Stimulated activated CD4-positive, alpha-beta T cell treated with anti-CD3 and anti-CD28 coated beads, TNF-alpha, amount 100 ng/mL, for 4 hours (primary cell): ENCODE measurements at regions not wholly inside any gene's neighbourhood (a gene's known extent, or its start where the extent isn't known, plus 50 kb on each side); places are given as distances from the start of the nearest gene placed in this dataset.

Experiments
- DNase-seq, 3 experiments: peaks; one replicate each; pipeline ENCODE4 v3.0.0-alpha.2; 2020; ENCODE audit warnings: low read depth in 3 of 3

DNA sequence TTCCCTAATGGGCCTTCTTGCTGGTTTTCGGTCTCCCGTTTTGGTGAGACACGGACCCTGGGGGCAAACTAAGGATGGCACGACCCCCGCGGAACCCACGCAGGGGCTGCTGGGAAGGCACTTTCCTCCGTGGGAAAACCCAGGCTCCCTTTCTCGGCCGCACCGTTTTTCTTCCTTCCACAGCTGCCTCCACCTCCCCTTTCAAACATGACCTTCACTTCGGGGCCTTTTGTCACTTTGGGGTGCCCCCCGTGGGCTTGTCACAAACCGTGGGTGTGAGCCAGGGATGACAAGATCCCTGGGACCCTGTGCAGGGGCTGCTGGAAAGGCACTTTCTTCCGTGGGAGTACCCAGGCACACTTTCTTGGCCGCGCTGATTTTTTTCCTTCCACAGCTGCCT, 268.7 kb downstream of the ALG10 start:
- no peak for DNase-seq

DNA sequence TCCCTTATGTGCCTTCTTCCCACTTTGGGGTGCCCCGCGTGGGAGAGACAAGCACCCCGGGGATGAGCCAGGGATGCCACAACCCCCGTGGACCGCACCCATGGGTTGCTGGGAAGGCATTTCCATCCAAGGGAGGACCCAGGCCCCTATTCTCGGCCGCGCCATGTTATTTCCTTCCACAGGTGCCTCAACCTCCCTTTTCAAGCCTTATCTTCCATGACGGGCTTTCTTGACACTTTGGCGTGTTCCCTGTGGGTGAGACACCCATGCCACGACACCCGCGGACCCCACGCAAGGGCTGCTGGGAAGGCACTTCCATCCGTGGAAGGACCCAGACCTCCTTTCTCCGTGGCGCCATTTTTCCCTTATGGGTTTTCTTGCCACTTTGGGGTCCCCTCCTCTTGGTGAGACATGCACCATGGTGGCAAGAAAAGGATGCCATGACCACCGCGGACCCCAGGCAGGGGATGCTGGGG, 269.2 kb downstream of the ALG10 start:
- no peak for DNase-seq

DNA sequence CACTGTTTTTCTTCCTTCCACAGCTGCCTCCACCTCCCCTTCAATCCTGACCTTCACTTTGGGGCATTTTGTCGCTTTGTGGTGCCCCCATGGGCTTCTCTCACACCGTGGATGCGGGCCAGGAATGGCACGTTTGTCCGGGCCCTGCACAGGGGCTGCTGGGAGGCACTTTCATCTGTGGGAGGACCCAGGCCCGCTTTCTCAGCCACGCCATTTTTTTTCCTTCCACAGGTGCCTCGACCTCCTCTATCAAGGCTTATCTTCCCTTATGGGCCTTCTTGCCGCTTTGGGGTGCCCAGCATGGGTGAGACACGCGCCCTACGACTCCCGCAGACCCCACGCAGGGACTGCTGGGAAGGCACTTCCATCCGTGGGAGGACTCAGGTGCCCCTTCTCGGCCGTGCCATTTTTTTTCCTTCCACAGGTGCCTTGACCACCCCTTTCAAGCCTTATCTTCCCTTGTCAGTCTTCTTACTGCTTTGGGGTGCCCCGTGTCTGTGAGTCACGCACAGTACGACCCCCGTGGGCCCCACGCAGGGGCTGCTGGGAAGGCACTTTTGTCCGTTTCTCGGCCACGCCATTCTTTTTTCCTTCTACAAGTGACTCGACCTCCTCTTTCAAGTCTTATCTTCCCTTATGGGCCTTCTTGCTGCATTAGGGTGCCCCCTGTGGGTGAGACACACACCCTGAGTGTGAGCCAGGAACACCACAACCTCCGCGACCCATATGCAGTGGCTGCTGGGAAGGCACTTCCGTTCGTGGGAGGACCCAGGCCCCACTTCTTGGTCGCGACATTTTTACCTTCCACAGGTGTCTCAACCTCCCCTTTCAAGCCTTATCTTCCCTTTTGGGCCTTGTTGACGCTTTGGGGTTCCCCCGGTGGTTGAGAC, 270.7 kb downstream of the ALG10 start:
- DNase-seq: no peak

DNA sequence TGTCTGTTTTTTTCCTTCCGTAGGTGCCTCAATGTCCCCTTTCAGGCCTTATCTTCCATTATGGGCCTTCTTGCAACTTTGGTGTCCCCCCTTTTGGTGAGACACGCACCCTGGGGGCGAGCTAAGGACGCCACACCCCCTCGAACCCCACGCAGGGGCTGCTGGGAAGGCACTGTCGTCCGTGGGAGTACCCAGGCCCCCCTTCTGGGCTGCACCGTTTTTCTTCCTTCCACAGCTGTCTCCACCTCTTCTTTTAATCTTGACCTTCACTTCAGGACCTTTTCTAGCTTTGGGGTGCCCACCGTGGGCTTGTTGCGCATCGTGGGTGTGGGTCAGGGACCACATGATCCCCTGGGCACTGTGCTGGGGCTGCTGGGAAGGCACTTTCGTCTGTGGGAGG, 271.8 kb downstream of the ALG10 start:
- no peak for DNase-seq

DNA sequence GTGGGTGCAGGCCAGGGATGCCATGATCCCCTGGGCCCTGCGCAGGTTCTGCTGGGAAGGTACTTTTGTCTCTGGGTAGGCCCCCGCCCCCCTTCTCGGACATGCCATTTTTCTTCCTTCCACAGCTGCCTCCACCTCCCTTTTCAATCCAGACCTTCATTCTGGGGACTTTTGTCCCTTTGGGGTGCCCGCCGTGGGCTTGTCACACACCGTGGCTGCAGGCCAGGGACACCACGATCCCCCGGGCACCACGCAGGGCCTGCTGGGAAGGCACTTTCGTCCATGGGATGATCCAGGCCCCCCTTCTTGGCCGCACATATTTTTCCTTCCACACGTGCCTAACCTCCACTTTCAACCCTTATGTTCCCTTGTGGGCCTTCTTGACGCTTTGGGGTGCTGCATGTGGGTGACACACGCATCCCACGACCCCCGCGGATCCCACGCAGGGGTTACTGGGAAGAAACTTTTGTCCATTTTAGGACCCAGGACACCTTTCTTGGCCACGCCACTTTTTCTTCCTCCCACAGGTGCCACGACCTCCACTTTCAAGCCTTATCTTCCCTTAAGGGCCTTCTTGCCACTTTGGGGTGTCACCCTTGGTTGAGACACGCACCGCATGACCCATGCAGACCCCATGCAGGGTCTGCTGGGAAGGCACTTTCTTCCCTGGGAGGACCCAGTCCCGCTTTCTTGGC, 272.5 kb downstream of the ALG10 start:
- DNase-seq: no peak

DNA sequence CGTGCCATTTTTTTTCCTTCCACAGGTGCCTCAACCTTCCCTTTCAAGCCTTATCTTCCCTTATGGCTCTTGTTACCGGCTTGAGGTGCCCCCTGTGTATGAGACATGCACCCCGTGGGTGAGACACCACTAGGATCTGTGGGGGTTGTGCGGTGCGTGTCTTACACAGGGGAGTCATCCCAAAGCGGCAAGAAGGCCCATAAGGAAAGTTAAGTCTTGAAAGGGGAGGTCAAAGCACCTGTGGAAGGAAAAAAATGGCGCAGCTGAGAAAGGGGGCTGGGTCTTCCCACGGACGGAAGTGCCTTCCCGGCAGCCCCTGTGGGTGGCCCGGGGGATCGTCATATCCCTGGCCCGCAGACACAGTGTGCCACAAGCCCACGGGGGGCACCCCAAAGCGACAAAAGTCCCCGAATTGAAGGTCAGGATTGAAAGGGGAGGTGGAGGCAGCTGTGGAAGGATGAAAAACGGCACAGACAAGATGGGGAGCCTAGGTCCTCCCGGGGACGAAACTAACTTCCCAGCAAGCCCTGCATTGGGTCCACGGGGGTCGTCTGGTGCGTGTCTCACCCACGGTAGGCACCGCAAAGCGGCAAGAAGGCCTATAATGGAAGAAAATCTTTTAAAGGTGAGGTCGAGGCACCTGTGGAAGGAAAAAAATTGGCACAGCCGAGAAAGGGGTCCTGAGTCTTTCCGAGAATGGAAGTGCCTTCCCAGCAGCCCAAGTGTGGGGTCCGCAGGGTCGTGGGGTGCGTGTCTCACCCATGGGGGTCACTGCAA, 273.3 kb downstream of the ALG10 start:
- no peak for DNase-seq

DNA sequence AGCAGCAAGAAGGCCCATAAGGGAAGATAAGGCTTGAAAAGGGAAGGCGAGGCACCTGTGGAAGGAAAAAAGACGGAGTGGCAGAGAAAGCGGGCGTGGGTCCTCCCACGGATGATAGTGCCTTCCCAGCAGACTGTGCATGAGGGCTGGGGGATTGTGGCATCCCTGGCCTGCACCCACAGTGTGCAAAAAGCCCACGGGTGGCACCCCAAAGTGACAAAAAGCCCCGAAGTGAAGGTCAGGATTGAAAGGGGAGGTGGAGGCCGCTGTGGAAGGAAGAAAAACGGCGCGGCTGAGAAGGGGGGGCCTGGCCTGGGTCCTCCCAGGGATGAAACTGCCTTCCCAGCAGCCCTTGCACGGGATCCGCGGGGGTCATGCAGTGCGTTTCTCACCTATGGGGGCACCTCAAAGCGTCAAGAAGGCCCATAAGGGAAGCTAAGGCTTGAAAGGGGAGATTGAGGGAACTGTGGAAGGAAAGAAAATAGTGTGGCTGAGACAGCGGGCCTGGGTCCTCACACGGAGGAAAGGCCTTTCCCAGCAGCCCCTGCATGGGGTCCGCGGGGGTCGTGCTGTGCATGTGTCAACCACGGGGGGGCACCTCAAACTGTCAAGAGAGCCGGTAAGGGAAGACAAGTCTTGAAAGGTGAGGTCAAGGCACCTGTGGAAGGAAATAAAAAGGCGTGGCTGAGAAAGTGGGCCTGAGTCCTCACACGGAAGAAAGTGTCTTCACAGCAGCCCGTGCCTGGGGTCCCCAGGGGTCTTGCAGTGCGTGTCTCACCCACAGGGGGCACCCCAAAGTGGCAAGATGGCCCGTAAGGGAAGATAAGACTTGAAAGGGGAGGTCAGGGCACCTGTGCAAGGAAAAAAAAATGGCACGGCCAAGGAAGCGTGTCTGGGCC, 274.1 kb downstream of the ALG10 start:
- no peak for DNase-seq

DNA sequence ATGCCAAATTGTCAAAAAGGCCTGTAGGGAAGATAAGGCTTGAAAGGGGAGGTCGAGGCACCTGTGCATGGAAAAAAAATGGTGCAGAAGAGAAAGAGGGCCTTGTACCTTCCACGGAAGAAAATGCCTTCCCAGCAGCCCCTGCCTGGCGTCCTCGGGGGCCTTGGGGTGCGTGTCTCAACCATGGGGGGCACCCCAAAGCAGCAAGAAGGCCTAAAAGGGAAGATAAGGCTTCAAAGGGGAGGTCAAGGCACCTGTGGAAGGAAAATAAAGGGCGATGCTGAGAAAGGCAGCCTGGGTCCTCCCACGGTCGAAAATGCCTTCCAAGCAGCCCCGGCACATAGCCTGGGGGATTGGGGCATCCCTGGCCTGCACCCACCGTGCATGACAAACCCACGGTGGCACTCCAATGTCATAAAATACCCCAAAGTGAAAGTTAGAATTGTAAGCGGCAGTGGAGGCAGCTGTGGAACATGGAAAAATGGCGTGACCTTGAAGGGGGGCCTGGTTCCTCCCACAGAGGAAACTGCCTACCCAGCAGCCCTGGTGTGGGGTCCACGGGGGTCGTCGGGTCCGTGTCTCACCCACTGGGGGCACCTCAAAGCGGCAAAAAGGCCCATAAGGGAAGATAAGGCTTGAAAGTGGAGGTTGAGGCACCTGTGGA, 275.0 kb downstream of the ALG10 start:
- no peak for DNase-seq

DNA sequence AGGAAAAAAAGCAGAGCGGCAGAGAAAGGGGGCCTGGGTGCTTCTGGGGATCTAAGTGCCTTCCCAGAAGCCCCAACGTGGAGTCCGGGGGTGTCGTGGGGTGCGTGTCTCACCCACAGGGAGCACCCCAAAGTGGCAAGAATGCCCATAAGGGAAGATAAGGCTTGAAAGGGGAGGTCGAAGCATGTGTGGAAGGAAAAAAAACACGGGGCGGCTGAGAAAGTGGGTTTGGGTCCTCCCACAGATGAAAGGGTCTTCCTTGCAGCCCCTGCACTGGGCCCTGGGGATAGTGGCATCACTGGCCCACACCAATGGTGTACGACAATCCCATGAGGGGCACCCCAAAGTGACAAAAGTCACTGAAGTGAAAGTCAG, 275.5 kb downstream of the ALG10 start:
- no peak for DNase-seq

DNA sequence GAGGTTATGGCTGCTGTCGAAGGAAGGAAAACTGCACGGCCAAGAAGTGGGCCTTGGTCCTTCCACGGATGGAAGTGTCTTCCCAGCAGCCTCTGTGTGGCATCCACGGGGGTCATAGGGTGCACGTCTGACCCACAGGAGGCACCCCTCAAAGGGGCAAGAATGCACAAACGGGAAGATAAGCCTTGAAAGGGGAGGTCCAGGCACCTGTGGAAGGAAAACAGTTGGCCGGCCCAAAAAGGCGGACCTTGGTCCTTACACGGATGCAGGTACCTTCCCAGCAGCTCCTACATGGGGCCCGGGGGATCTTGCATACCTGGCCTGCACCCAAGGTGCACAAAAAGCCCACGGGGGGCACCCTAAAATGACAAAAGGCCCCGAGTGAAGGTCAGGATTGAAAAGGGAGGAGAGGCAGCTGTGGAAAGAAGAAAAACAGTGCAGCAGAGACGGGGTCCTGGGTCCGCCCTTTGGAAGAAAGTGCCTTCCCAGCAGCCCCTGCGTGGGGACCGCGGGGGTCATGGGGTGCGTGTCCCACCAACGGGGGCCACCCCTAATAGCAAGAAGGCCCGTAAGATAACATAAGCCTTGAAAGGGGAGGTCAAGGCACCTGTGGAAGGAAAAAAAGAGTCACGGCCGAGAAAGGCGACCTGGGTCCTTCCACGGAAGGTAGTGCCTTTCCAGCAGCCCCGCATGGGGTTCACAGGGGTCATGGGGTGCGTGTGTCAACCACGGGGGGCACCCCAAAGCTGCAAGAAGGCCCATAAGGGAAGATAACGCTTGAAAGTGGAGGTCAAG, 276.1 kb downstream of the ALG10 start:
- DNase-seq: no peak

DNA sequence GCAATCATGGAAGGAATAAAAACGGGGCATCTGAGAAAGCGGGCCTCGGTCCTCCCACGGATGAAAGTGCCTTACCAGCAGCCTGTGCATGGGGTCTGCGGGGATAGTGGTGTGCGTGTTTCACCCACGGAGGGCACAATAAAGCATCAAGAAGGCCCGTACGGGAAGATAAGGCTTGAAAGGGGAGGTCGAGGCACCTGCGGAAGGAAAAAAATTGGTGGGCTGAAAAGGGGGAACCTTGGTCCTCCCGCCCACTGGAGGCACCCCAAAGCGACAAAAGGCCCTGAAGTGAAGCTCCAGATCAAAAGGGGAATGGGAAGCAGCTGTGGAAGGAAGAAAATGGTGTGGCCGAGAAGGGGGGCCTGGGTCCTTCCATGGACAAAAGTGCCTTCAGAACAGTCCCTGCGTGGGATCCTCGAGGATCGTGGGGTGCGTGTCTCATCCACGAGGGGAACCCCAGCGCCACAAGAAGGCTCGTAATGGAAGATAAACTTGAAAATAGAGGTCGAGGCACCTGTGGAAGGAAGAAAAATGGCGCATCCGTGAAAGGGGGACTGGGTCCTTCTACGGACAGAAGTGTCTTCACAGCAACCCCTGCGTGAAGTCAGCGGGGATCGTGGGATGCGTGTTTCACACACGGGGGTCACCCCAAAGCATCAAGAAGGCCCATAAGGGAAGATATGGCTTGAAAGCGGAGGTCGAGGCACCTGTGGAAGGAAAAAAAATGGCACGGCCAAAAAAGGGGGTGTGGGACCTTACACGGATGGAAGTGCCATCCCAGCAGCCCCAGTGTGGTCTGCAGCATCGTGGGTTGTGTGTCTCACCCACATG, 276.9 kb downstream of the ALG10 start:
- DNase-seq: no peak

DNA sequence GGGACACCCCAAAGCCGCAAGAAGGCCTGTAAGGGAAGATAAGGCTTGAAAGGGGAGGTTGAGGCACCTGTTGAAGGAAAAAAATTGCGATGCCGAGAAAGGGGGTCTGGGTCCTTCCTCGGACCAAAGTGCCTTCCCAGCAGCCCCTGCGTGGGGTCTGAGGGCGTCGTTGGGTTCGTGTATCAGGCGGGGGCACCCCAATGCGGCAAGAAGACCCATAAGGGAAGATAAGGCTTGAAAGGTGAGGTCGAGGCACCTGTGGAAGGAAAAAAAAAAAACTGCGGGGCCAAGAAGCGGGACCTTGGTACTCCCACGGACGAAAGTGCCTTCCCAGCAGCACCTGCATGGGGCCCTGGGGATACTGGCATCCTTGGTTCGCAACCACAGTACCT, 277.5 kb downstream of the ALG10 start:
- DNase-seq: no peak

DNA sequence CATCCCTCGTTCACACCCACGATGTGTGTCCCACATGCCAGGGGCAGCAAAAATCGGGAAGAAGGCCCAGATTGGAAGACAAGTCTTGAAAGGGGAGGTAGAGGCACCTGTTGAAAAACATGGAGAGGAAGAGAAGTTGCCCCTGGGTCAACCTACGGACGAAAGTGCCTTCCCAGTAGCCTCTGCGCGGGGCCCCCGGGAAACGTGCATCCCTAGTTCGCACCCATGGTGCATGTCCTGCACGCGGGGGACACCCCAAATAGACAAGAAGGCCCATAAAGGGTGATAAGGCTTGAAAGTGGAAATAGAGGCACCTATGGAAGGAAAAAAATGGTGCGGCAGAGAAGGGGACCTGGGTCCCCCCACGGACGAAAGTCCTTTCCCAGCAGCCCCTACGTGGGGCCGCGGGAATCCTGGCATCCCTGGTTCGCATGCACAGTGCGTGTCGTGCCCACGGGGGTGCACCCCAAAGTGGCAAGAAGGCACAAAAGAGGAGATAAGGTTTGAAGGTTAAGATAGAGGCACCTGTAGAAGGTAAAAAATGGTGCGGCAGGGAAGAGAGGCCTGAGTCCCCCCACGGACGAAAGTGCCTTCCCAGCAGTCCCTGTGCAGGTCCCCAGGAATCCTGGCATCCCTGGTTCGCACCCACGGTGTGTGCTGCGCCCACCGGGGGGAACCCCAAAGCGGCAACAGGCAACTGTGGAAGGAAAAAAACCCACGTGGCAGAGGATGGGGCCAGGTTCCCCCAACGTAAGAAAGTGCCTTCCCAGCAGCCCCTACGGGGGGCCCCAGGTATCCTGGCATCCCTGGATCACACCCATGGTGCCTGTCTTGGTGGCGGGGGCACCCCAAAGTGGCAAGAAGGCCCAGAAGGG, 278.3 kb downstream of the ALG10 start:
- DNase-seq: no peak

DNA sequence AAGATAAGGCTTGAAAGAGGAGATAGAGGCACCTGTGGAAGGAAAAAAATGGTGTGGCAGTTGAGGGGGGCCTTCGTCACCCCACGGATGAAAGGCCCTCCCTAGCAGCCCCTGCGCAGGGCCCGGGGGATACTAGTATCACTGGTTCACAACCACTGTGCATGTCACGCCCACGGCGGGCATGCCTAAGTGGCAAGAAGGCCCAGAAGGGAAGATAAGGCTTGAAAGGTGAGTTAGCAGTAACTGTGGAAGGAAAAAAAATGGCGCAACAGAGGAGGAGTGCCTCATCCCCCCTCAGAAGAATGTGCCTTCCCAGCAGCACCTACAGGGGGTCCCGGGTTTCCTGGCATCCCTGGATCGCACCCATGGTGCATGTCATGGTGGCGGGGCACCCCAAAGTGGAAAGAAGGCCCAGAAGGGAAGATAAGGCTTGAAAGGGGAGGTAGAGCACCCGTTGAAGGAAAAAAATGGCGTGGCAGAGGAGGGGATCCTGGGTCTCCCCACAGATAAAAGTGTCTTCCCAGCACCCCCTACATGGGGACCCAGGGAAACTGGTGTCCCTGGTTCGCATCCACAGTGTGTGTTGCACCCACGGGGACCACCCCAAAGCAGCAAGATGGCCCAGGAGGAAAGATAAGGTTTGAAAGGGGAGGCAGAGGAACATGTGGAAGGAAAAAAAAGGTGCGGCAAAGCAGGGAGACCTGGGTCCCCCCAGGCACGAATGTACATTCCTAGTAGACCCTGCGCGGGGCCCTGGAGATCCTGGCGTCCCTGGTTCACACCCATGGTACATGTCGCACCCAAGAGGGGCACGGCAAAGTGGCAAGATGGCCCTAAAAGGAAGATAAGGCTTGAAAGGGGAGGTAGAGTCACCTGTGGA, 279.2 kb downstream of the ALG10 start:
- no peak for DNase-seq

DNA sequence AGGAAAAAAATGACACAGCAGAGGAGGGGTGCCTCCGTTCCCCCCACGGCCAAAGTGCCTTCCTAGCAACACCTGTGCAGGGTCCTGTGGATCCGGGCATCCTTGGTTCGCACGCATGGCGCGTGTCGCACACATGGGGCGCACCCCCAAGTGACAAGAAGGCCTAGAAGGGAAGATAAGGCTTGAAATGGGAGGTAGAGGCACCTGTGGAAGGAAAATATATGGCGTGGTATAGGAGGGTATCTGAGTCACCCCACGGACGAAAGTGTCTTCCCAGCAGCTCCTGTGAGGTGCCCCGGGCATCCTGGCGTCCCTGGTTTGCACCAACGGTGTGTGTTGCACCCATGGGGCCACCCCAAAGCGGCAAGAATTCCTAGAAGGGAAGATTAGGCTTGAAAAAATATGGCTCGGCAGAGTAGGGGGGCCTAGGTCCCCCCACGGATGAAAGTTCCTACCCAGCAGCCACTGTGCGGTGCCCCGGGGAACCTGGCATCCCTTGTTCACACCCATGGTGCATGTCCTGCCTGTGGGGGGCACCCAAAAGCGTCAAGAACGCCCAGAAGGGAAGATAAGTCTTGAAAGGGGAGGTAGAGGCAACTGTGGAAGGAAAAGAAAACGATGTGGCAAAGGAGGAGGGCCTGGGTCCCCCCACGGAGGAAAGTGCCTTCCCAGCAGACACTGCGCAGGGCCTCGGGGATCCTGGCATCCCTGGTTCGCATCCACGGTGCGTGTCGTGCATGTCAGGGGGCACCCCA, 280.0 kb downstream of the ALG10 start:
- DNase-seq: no peak

DNA sequence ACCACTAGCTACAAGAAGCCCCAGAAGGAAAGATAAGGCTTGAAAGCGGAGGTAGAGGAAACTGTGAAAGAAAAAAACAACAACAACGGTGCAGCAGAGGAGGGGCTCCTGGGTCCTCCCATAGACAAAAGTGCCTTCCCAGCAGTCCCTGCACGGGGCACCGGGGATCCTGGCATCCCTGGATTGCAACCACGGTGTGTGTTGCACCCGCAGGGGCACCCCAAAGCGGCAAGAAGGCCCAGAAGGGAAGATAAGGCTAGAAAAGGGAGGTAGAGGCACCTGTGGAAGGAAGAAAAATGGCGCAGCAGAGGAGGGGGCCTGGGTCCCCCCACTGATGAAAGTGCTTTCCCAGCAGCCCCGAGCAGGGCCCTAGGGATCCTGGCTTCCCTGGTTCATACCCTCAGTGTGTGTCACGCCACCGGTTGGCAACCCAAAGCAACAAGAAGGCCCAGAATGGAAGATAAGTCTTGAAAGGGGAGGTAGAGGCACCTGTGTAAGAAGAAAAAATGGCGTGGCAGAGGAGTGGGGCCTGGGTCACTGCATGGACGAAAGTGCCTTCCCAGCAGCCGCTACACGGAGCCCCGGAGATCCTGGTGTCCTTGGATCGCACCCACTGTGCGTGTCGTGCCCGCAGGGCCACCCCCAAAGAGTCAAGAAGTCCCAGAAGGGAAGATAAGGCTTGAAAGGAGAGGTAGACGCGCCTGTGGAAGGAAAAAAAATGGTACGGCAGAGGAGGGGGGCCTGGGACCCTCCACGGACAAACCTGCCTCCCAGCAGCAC, 281.0 kb downstream of the ALG10 start:
- DNase-seq: no peak
